Esophagus muscularis mucosa (tissue), 4 donors: ENCODE measurements at regions not wholly inside any gene's neighbourhood (a gene's known extent, or its start where the extent isn't known, plus 50 kb on each side); places are given as distances from the start of the nearest gene placed in this dataset.

ENCODE experiments used
- DNase-seq: peaks from one replicate; pipeline ENCODE4 v3.0.0-alpha.2; 2017; ENCODE audit errors: extremely low spot score
- H3K27ac ChIP-seq, 4 donors: fragments of 200-600 bp; sonication (generic); replicated peaks in 1 of 4; 1 replicate in 3 of 4; 2 replicates in 1 of 4; pipeline ENCODE4 v1.5.1; 2016 to 2019; ENCODE audit warnings: mild to moderate bottlenecking in 1 of 4
- H3K27me3 ChIP-seq, 4 donors: fragments of 200-600 bp; sonication (generic); one replicate each; pipeline versions ENCODE4 v1.5.1 to v1.6.0; 2016 to 2019
- H3K36me3 ChIP-seq, 4 donors: fragments of 200-600 bp; sonication (generic); one replicate each; pipeline ENCODE4 v1.5.1; 2016 to 2019
- H3K4me1 ChIP-seq, 4 donors: fragments of 200-600 bp; sonication (generic); one replicate each; pipeline ENCODE4 v1.5.1; 2016 to 2019
- H3K4me3 ChIP-seq, 4 donors: fragments of 200-600 bp; sonication (generic); 1 replicate in 2 of 4; 2 replicates in 2 of 4; pipeline ENCODE4 v1.5.1; 2016 to 2019; ENCODE audit warnings: mild to moderate bottlenecking in 4 of 4, moderate library complexity in 1 of 4
- H3K9me3 ChIP-seq, 4 donors: fragments of 200-600 bp; sonication (generic); 1 replicate in 3 of 4; 2 replicates in 1 of 4; pipeline ENCODE4 v1.5.1; 2016 to 2019
- CTCF ChIP-seq, 3 experiments: fragments of 200-600 bp in 2 of 3; fragments of 450-650 bp in 1 of 3; sonication (generic) in 2 of 3; IDR thresholded peaks; one replicate each; pipeline ENCODE4 v1.5.1; 2017 to 2019; ENCODE audit warnings: antibody characterized with exemption in 3 of 3, mild to moderate bottlenecking in 2 of 3, moderate library complexity in 1 of 3
- EP300 ChIP-seq: sonication (generic); formaldehyde crosslinking; IDR thresholded peaks from one replicate; pipeline ENCODE4 v1.6.1; 2017; ENCODE audit warnings: antibody characterized with exemption
- POLR2A ChIP-seq: fragments of 450-650 bp; IDR thresholded peaks from one replicate; pipeline ENCODE4 v1.6.1; 2017; ENCODE audit warnings: antibody characterized with exemption, moderate library complexity, mild to moderate bottlenecking, low read depth
- POLR2AphosphoS5 ChIP-seq, 2 donors: sonication (generic); formaldehyde crosslinking; IDR thresholded peaks; one replicate each; pipeline ENCODE4 v1.6.1; 2017; ENCODE audit warnings: antibody characterized with exemption in 2 of 2
- WGBS: methylation state at CpG from one replicate; pipeline ENCODE4 v1.1.5; 2018; 5-methylcytosine and 5-hydroxymethylcytosine counted together
- intact Hi-C: fragments of 100-400 bp; cut with DNase I; formaldehyde crosslinking; loops from one replicate; pipeline ENCODE4 v1.15.1; 2023

GRCh38 chr9:16180546-16180945 lies 627.7 kb downstream of the CCDC171 start:
- Histone ChIP-seq H3K36me3 (no peaks in the 10 kb centered on the region), H3K27ac (no peak overlapping the region), H3K27me3 (no peaks in the 10 kb centered on the region), H3K4me1 (peaks cover 0 to 19% (median 15%) of the 10 kb centered on the region in 4 donors), H3K9me3 (no peaks in the 10 kb centered on the region), H3K4me3 (no peak overlapping the region)
- peak; percentile 24 for DNase-seq
- TF ChIP-seq CTCF (IDR thresholded peaks at IDR 0.05) (no peak), POLR2AphosphoS5 (IDR thresholded peaks at IDR 0.05) (peak in 1 of 2 donors; percentile 24)
- intact Hi-C loops = no loop called here
- 31% methylated on average over 2 of the region's 2 CpGs for WGBS

GRCh38 chr9:16181539-16181938 lies 628.7 kb downstream of the CCDC171 start:
- no peak for DNase-seq
- no peak overlapping the region for H3K4me3 ChIP-seq
- H3K27me3 ChIP-seq = no peaks in the 10 kb centered on the region
- no peaks in the 10 kb centered on the region for H3K36me3 ChIP-seq
- TF ChIP-seq CTCF (IDR thresholded peaks at IDR 0.05) (no peak), POLR2AphosphoS5 (IDR thresholded peaks at IDR 0.05) (no peak), POLR2A (no peak), EP300 (no peak)
- no peaks in the 10 kb centered on the region for H3K9me3 ChIP-seq
- 74% methylated on average over 3 of the region's 3 CpGs for WGBS
- peaks cover 0 to 19% (median 15%) of the 10 kb centered on the region in 4 donors for H3K4me1 ChIP-seq
- peak overlapping the region in 1 of 4 donors; percentile 14 for H3K27ac ChIP-seq
- intact Hi-C loops = no loop called here

GRCh38 chr9:16182784-16183183 lies 629.9 kb downstream of the CCDC171 start:
- 91% methylated on average over 5 of the region's 6 CpGs for WGBS
- H3K27ac ChIP-seq = no peak overlapping the region
- intact Hi-C loops = no loop called here

GRCh38 chr9:16184964-16185646 lies 632.3 kb downstream of the CCDC171 start:
- intact Hi-C loops = no loop called here
- 98% methylated on average over 4 of the region's 4 CpGs for WGBS
- Histone ChIP-seq H3K36me3 (no peaks in the 10 kb centered on the region), H3K27ac (no peak overlapping the region), H3K4me3 (no peak overlapping the region), H3K9me3 (peaks cover 0 to 7% (median 3%) of the 10 kb centered on the region in 4 donors), H3K27me3 (no peaks in the 10 kb centered on the region), H3K4me1 (peaks cover 0 to 14% (median 11%) of the 10 kb centered on the region in 4 donors)
- DNase-seq = peak; percentile 78
- no peak for TF ChIP-seq EP300
- no peak for TF ChIP-seq CTCF (IDR thresholded peaks at IDR 0.05)
- TF ChIP-seq POLR2A = no peak
- TF ChIP-seq POLR2AphosphoS5 (IDR thresholded peaks at IDR 0.05) = no peak

More at GRCh38 chr9:16182784-16183183, 629.9 kb downstream of the CCDC171 start:
- TF ChIP-seq CTCF (IDR thresholded peaks at IDR 0.05) (no peak), POLR2A (no peak), POLR2AphosphoS5 (IDR thresholded peaks at IDR 0.05) (no peak), EP300 (no peak)
- no peaks in the 10 kb centered on the region for H3K9me3 ChIP-seq
- no peak overlapping the region for H3K4me3 ChIP-seq
- H3K4me1 ChIP-seq = peaks cover 0 to 19% (median 15%) of the 10 kb centered on the region in 4 donors
- H3K36me3 ChIP-seq = no peaks in the 10 kb centered on the region
- H3K27me3 ChIP-seq = no peaks in the 10 kb centered on the region
- peak; percentile 24 for DNase-seq

GRCh38 chr9:16191191-16191590 lies 638.3 kb downstream of the CCDC171 start:
- no peak overlapping the region for H3K27ac ChIP-seq
- H3K4me3 ChIP-seq = no peak overlapping the region
- peak; percentile 57 for DNase-seq
- WGBS = 82% methylated on average over 2 of the region's 3 CpGs
- H3K36me3 ChIP-seq = no peaks in the 10 kb centered on the region
- peaks cover 0 to 7% (median 3%) of the 10 kb centered on the region in 4 donors for H3K9me3 ChIP-seq
- no peaks in the 10 kb centered on the region for H3K27me3 ChIP-seq
- TF ChIP-seq POLR2AphosphoS5 (IDR thresholded peaks at IDR 0.05) (no peak), EP300 (no peak), POLR2A (no peak), CTCF (IDR thresholded peaks at IDR 0.05) (no peak)
- intact Hi-C loops = loop anchor here (5.0 to 10.0 kb wide), 2 partner anchors 534 to 681 kb away; partner anchors contain the start of gene BNC2
- H3K4me1 ChIP-seq = peaks cover 3 to 13% (median 11%) of the 10 kb centered on the region in 4 donors
